GM21526 (cell line): ENCODE measurements at regions not wholly inside any gene's neighbourhood (a gene's known extent, or its start where the extent isn't known, plus 50 kb on each side); places are given as distances from the start of the nearest gene placed in this dataset.

Source experiments
- ATAC-seq: cut with Tn5 transposase; IDR thresholded peaks from one replicate; pipeline ENCODE4 v1.9.1; 2021; ENCODE audit warnings: moderate library complexity; ENCODE audit not compliant: unreplicated experiment, low FRiP score

DNA sequence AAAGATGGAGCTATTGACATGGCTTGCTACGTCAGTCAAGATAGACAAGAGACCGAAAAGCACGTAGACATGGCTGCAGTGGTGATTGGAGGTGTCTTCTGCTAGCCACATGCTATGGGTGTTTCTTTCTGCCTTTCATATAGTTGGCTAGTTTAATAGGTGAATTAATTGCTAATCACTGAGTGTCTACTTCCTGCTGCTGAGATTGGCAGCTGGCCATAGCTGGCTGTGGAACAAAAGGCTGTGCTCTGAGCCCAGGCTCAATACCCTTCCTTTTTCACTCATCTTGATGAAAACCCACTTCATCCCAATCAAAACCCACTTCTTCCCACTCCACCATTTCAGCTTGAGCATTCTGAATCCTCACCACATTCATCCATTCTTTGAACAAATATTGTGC, 221.4 kb upstream of the MAF start:
- no peak for ATAC-seq

DNA sequence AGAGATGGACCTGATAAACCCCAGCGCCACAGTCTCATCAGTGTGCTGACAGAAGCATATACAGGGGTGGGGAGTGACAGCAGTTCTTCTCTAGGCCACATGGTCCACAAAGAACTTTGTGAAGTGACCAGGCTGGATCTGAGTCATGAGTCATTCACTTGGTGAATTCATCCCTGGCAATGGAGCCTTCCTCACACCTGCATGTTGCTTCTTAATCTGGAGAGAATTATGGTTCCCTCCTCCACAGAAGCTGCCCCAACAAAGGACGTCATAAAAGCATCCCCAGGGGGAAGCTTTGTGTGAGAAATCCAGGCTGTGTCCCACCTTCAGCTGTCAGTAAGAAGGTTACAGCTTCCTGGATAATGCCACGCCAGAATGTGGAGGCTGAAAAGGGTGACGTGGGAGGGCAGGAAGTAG, 215.6 kb upstream of the MAF start:
- ATAC-seq = no peak

DNA sequence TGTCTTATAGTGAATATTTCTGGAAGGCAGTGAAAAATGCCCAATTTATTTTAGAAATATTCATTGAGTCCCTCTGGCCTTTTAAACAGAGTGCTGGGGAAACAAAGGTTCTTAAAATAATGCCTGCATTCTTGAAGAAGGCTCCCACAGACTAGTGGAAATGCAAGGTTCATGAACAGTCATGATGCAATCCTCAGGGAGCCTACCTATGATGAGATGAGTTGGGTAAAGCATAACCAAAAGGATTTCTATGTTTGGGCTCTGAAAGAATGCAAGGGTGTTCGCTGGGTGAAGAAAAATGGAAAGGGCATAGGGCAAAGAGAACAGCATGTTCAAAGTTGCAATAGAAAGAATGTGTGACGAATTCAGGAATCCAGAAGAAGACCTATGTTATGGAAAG, 214.5 kb upstream of the MAF start:
- ATAC-seq = no peak

DNA sequence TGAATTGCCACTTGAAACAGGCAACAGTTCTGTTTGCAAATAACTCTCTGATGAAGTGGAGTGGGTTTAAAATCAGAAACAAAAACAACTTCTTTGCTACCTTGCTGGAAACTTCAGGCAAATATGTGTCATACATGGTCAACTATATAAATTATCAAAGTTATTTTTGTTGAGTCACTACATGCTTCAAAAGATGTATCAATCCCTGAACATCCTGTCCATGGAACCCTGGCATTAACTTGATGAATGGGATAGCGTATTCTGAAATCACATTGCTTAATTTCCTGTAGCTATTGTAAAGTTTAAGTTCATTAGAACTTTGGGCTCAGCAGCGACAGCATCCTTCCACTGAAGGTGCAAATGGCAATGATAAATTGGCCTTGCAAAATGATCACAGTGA, 213.6 kb upstream of the MAF start:
- ATAC-seq = no peak

DNA sequence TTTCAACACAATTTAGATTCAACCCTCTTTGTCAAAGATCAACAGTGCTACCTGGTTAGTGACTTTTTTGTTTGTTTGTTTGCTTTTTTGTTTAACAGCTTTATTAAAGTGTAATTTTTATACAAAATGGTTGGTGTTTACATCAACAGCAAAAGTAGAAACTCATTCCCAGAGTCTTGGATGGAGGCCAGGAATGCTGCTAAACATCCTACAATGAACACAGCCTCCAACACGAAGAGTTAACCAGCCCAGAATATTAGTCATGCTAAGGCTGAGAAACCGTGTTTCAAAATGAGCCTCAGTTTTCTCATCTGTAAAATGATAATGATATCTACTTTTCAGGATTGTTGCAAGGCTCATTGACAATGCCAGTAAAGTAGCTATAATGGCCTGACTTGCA, 211.0 kb upstream of the MAF start:
- no peak for ATAC-seq

DNA sequence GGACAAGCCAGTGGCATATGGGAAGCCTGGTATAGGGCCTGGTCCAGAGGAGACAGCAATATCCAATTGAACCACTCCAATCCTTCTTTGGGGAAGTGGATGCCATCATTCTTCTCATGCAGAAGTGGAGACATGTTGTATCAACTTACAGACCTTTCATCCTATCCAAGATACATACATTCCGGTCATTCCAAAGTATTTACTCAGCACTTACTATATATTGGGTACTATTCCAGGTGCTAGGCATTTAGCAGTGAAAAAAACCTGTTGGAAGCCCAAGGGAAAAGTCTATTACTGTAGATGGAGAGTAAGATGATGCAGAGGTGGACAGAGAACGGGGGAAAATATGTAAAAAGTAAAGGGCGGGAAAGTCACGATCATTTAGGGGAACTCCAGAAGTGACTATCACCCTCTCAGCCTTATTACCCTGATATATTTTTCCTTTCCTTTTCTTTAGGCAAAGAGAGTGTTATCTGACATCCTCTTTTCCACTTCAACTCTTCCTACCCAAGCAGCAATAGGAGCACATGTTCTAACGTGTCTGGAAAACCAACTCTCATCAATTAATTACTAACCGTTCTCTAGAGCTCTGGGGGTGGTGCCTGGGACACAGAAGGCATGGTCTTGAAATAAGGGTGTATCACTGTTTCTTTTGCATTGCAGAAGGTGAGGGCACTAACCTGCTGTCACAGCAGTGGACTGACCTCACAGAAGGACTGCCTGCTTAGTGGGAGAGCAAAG, 210.1 kb upstream of the MAF start:
- no peak for ATAC-seq

DNA sequence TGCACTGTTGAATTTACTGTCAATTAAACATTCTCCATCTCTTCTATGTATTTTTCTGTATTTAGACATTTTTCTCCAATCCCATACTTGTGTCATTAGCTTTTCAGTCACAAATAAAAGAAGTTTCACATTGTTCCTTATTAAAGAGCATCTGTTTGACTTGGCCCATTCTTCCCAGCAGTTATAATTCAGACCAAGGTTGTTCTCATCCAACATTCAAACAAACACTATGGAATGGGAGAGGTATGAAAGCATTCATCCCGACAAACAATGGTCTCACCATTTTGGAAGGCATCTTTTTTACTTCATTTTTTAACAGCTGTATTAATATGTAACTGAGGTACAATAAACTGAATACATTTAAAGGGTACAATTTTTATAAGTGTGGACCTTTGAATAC, 208.8 kb upstream of the MAF start:
- no peak for ATAC-seq

DNA sequence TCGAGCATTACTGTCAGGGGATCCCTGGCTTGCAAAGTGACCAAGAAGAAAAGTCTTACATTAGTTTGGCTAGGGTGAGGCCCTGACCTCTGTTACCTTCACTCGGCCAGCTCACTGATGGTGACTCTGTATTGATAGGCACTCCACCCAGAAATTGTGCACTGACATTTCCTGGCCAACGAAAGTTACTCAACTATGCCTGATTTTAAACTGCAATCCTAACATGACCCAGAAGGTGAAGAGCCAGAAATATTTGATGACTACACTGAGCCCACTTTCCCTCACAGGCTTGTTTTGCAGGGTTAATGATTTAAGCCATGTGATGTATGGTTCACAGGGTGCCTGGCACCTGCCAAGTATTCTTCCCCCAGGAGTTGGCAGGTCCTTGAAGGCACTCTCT, 208.2 kb upstream of the MAF start:
- no peak for ATAC-seq

DNA sequence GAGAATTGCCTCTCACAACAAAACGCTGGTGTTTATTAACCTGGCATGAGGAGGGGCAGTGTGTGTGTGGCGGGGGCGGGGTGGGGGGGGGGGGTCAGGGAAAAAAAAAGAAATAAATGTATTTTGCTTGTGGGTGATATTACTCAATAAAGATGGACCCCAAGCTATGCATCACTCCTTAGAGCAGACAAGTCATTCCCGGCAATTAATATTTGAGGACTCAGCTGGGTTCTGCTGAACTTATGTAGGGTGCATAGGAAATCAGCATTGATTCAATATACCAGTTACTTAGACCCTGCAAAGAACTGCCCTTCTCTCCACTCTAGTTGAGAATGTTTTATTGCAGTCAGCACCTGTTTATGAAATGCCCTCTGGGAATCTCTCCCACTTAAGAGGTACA, 206.2 kb upstream of the MAF start:
- ATAC-seq = no peak

DNA sequence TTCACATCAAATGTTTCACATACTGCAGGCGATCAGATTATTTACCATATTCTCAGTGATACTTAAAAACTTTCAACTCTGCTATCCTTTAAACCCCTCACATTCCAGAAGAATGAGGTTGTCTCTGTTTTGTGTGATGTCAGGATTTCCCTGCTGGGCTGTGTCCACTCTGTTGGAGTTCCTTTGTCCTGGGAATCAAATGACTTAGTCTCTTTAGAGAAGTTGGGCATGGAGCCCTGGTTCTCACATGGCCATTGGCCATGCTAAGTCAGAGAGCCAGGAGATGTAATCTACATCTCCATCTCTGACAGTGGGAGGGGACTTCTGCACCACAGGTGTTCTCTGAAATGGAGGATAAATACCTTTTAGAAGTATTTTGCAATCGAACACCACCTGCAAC, 205.1 kb upstream of the MAF start:
- no peak for ATAC-seq

DNA sequence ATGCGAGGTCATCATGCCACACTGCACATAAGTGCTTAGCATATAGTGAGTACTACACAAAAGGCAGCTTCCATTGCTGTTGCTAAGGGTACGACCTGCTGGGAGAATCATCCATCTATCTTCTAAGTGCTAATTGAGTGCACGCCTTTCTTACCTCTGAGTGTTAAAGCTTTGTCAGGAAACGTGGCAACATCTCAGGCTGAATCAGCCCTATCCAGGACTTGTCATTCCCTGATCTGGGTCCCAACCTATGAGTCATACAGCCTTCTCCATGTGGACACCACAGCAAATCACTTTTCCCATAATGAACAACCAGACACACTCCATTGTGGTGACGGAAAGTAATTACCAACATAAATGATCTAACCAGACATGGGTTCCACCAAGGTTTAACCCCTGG, 201.1 kb upstream of the MAF start:
- no peak for ATAC-seq

DNA sequence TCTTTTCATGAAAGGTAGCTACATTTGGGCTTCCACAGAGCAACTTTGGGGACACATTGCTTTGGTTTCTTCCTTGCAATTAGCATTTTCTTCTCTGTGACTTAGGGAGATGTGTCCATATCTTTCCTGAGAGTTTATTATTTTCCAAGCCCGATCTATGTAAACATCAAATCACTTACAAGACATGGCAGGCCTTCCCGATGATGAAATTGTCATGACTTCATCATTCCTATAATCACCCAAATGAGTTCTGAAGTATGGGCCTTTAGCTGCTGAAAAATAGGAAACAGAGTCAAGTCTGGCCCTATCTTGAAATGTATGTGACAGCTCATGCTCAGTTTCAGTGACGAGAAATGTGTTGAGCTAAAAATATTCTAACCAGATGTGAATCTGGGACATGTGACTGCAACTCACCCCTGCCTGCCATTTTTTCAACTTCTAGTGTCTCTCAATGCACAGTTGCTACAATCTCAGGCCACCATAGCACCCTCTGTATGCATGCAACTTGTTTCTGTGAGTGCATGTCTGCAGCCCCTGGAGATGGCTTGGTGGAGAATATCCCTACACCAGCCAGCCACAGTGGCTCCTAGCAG, 199.6 kb upstream of the MAF start:
- no peak for ATAC-seq

DNA sequence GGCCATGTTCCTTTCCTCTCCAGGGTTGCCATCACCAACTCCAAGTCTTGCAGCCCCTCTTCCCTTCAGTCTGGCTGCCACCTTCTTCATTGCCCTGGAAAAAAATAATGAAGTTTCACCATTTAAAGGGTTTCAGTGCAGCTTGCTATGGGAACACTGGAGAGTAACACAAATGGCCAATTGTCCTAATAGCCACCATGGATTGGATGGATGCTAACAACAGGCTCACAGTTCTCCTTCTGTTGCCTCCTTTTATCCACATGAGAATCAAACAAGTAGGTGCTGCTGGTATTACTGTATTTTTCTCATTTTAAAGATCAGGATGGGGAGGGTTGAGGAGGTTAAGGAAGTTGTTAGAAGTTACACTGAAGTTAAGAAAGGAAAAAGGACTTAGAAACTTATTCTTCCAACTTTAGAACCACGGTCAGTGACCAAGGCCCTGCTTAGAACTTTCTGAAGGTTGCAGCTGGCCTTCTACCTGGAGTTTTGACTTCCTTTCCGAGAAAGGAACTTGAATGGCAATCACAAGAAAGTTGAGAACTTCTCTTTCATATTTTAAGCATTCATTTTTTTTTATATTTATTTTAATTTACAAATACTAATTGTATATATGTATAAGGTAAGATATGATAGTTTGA, 198.0 kb upstream of the MAF start:
- ATAC-seq = no peak

DNA sequence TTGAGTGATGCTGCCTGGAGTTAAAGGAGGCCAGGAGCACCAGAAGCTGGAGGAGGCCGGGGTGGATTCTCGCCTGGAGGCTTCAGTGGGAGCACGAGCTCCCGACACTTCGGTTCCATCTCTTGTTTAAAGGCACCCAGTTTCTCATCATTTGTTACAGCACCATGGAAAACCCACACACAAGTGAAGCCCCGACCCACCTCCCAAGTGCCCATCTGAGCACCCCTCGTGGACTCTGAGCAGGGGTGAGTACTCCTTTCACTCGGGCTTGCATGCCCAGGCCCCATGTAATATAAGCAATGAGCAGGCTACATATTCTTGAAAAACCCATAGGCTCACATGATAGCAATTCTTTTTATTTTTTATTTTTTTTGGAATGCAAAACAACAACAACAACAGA, 196.9 kb upstream of the MAF start:
- ATAC-seq = no peak

DNA sequence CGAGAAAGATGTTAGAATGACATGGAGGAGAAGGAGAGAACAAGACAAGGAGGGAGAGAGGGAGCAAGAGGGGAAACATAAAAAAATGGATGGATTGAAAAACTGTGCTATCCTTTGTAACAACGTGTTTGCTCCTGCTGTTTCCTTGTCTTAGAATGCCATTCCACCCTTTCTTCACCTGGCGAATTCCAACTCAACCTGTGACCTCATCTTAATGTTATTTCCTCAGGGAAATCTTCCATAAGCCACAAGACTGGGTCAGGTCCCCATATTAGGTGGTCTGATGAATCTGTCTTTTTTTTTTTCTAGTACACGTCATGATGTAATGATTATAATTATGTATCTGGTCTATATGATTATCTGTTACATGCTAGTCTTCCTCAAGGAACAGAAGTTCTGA, 195.0 kb upstream of the MAF start:
- ATAC-seq = no peak

DNA sequence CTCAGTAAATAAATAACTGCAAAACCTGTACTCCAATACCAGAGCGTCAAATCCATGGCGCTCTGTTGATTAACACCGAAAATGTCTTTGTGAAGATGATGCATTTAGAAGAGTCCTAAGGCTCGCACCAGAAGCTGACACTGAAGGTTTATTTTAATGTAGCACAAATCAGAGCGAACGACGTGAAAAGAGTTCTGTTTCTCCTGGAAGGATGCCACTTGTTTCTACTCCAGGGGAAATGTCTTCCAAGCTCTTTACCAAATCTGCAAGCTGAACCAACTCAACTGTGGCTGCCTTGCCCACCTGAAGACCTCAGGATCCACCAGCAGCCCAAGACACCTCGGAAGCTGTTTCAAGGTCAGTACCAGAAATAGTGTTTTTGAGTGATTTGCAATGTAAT, 194.4 kb upstream of the MAF start:
- no peak for ATAC-seq

DNA sequence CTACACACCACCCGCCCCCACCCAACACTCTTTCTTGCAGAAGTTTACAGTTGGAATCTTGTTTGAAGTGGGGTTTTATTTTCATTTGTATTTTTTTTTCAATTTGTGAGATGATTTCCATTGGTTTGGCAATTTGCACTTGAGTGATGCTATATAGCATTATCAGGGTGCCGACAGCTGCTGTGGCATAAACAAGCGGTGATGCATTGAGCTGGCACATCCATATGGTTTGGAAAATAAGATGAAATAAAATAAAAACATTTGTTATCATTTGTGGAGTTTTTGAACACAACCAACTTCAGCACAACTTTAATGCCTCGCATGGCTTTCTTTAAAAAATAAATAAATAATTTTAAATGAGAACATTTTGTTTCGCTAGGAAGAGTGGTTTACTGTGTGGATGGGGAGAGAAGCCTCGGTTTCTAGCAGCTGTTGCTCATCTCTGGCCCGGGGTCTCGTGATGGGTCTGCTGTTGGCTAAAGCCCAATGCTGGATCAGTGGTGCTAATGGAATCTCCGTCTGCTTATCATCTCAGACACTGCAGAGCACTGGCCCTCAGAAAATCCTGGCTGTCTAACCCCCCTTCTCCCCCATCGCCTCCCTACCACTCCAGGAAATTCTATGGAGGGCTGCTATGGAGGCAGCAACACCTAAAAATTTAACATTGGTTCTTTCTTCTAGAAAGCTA, 192.3 kb upstream of the MAF start:
- no peak for ATAC-seq

DNA sequence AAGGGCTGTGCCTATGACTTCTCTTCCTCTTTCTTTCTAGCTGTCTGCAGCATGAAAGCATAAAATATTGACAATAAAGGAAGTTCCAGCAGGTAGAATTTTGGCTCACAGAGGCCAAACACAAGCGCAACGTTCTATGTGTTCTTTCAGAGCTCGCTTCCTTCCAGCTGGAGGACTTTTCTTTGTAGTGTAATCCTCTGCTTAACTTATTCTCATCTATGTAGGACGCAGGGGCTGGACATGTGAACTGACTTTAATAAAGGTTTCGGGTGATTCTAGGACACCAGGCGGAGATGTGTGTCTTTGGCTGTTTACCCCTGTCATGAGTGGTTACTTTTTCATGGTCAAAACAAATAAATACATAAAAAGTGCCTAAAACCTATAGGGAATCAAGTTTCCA, 191.5 kb upstream of the MAF start:
- no peak for ATAC-seq

DNA sequence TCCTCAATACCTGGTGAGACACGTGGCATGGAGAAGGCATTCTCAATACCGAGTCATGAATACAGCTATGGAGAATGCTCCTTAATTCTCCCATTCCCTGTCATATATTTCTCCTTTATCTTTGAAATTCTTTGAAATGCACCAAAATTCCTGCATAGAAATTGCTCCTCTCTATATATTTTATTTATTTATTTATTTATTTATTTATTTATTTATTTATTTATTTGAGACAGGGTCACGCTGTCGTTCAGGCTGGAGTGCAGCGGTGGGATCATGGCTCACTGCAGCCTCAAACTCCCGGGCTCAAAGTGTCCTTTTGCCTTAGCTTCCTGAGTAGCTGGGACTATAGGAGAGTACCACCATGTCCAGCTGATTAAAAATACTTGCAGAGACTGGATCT, 190.3 kb upstream of the MAF start:
- no peak for ATAC-seq

DNA sequence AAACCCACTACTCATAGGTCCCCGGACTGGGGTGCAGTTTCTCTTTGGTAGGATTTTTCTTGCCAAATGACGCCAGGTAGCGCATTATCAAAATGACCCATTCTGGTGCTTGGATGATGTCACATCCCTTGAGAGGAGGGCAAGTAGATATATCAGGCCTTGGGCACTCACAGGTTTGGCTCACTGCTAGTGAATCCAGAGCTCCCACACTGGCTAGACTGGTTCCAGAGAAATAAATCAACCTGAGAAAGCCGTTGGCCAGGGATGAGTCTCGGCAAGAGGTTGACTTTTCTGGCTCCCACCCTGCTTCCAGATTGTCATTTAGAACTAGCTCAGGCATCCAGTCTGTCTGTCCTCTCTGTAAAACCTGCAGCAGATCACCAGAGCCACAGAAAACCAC, 188.4 kb upstream of the MAF start:
- no peak for ATAC-seq

DNA sequence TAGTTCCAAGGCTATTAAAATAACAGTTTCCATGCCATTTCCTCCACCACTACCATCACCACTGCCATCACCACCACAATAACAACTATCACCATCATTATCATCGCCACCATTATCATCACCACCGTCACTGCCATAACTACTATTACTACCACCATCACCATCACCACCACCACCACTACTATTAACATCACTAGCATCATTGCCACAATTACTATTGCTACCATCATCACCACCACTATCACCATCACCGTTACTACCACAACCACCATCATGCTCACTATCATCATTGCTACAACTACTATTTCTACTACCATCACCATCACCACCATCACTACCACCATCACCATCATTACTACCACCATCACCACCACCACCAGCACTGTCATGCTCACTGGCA, 185.9 kb upstream of the MAF start:
- ATAC-seq = no peak

DNA sequence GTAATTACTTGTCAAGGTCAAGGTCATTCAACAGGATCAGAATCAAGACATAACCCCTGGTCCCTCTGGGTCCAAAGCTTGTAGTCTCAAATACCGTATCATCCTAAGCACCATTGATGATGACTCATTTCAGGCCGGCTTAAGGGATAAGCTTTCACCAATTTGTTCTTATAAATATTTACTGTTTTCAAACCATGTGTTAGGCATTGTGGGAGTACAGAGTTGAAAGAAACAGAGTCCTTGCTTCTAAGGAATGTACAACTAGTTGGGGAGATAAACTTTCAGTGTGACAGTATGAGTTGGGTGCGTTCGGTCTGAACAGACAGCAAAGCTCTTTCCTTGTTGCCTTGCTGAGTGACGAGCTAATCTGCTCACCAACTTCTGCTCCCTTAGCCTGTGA, 183.5 kb upstream of the MAF start:
- ATAC-seq = no peak
